Esophagus mucosa (tissue), 1 donor: ENCODE measurements at regions not wholly inside any gene's neighbourhood (a gene's known extent, or its start where the extent isn't known, plus 50 kb on each side); places are given as distances from the start of the nearest gene placed in this dataset.
"Not testable (repeated sequence)": the region's sequence is repeated elsewhere in the genome, so short reads cannot be mapped to it uniquely, and the experiment has no call there.

Experiments used
- ATAC-seq: fragments of 200-7000 bp; cut with Tn5 transposase; one replicate; pipeline ENCODE4 v1.9.1; 2020
- donor health status: DM: yes; HTN: yes; CAD: no.

- ATAC-seq: no peak
Observed at GRCh38 chr2:4942441-4942840, 749.7 kb upstream of the SOX11 start.

GRCh38 chr2:4947911-4948310, 744.3 kb upstream of the SOX11 start:
- no peak for ATAC-seq

GRCh38 chr2:4951368-4951767, 740.8 kb upstream of the SOX11 start:
- ATAC-seq: no peak

DNA sequence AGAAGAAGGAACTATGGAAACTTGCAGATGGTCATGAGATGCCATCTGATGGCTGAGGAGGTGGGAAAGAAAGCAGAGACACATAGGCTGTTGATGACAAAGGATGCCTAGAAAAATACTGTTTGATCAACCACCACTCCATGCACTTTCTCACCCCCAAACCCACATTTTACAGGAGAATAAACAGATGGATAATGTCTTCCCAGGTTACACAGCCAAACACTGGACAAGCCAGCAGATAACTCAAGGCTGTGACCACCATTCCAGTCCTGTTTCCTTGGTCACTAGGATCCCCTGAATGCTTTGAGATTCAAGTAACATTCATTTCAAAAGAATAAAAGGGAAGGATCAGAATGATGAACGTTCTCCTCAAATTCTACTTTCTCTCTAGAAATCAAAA, 733.0 kb upstream of the SOX11 start:
- no peak for ATAC-seq

DNA sequence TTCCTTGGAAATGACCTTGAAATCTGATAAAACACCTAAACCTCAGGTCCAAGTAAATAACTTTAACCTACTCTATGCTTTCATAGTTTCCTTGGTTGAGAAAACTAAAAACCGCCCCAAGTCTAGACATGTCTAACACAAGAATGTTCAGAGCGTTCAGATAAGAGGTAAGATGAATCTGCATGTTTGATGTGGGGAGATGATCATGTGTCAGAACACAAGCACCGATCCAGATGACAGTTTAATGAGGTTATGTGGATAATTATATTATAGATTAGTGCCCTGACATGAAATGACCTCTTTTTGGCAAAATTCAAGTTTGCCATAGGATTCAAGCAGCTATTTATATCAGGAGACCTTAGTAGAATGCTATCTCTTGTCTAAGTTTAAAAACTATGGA, 729.8 kb upstream of the SOX11 start:
- no peak for ATAC-seq

DNA sequence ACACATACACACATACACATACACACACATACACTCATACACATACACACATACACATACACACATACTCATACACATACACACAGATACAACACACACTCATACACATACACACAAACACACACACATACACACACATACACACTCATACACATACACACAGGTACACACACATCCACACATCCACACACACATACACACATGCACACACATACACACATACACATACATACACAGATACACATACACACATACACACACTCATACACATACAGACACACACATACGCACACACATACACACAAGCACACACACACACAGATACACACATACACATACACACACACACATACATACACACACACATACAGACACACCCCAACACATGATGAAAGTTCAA, 729.1 kb upstream of the SOX11 start:
- no peak for ATAC-seq

GRCh38 chr2:4964001-4964540, 728.1 kb upstream of the SOX11 start:
- no peak for ATAC-seq

DNA sequence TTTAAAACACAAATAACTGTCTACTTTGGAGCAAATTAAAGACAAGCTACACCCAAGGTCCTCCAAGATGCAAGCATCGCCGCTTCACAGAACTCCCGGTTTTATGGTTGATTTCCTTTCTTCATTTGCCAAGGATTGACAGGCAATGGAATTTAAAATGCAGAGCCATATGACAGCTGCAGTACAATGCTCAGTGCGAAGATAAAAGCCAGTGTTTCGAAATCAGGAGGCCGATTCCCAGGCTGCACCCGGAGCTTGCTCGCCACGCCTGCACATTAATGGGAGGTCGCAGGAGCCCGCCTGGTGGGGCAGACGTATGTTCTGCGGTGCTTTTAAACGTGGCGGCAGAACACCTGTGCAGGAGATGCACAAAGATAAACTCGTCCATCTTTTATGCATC, 727.6 kb upstream of the SOX11 start:
- no peak for ATAC-seq

DNA sequence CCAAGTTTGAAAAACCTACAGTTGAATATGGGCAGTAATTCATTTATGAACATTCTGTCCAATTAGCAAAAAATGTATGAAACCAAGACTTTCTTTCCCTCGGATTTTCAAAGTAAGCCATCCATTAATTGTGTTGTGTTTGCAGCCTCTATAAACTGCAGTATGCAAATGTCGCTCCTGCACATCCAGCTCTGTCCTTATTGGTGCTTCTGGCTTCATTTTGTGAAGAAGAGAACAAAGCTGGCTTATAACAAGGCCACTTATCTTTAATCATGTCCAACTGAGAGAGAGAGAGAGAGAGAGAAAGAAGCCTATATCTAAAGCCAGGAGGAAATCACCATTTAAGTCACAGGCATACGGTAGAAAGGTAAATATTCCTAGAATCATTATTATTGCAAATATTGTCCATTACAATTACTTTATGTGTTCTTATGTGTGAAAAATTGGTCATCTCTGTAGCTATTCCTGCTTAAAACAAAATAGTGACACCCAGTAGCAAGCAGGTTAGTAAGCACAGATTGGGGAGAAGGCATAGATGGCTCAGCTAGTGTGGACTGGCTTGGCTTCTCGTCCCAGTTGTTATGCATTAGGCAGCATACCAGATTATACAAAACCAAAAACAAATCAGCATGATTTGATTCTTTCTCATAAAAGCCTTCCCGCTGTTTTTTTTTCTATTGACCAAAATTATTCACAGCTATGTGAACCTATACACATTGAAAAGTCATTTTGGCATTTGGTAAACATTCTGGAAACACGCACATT, 726.4 kb upstream of the SOX11 start:
- ATAC-seq: no peak

GRCh38 chr2:4967206-4967605, 725.0 kb upstream of the SOX11 start:
- ATAC-seq: no peak

DNA sequence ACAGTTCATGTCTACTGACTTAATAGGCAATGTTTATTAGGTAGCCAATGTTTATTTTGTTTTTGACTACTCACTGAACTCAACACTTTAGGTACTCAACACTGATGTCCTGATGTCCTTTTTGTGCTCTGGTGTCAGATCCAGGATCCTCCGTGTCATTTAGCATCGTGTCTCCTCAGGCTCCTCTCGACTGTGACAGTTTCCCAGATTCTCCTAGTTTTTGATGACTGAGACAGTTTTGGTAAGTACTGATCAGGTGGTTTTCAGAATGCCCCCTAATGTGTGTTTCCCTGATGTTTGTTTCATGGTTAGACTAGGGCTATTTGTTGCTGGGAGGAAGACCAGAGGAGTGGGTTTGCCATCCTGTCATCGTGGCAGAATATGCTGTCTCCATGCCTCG, 719.7 kb upstream of the SOX11 start:
- no peak for ATAC-seq

GRCh38 chr2:4973354-4973753, 718.8 kb upstream of the SOX11 start:
- ATAC-seq: no peak

DNA sequence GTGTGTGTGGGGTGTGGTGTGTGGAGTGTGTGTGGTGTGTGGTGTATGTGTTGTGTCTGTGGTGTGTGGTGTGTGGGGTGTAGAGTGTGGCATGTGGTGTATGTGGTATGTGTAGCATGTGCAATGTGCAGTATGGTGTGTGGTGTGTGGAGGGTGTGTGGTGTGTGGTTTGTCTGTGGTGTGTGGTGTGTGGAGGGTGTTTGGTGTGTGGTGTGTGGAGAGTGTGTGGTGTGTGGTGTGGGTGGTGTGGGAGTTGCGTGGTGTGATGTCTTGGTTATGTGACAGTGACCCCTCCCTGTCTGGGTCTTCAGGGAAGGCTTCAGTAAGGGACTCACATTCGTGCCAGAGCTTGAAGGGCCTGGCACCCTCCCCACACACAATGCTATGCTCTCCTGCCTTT, 718.2 kb upstream of the SOX11 start:
- peak; percentile 39 for ATAC-seq

DNA sequence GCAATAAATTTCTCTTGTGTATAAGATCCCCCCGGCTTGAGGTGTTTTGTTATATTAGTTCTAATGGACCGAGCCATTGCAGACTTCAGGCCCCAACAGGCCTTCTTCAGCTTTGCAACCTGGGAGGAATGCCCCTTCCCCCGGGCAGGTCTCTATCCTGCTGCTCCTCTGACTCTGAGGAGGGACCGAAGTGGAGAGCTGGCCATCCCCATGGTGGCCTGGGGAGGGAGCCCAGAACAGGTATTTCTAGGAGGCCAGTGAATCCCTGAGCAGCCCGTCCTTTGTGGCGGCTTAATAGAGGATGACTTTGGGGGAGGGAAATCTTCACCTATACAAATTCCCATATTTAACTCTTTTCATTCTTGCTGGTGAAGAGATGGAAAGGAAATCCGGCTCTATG, 715.8 kb upstream of the SOX11 start:
- ATAC-seq: no peak

DNA sequence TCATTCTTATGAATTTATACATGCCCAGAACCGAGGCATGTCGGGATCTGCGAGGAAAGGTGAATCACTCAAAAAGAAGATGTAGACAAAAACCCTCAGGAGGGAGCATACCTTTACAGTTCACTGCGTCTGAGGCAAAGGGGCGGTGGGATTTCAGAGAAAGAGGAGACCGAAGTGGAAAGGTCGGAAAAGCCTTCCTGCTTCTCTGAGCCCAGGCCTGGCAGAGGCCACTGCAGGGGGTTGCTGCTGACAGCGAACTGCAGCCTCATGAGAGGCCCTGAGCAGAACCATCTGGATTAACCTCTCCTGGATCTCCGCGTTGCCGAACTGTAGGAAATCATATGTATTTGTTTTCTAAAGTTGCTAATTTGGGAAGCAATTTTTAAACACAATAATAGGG, 713.1 kb upstream of the SOX11 start:
- no peak for ATAC-seq

DNA sequence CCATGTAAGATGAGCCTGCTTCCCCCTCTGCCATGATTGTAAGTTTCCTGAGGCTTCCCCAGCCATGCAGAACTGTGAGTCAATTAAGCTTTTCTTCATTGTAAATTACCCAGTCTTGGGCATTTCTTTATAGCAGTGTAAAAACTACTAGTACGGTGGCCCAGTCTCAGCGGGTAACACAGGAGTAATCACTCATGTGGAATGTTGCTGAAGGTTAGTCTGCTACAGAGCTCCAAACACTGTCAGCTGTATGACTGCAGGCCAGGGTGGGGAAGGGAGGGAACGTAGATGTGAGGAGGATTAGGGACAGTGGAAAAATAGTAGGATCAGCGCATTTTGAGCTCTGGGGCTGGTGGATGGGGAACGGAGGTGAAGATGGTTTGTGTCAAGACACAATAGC, 711.2 kb upstream of the SOX11 start:
- no peak for ATAC-seq

DNA sequence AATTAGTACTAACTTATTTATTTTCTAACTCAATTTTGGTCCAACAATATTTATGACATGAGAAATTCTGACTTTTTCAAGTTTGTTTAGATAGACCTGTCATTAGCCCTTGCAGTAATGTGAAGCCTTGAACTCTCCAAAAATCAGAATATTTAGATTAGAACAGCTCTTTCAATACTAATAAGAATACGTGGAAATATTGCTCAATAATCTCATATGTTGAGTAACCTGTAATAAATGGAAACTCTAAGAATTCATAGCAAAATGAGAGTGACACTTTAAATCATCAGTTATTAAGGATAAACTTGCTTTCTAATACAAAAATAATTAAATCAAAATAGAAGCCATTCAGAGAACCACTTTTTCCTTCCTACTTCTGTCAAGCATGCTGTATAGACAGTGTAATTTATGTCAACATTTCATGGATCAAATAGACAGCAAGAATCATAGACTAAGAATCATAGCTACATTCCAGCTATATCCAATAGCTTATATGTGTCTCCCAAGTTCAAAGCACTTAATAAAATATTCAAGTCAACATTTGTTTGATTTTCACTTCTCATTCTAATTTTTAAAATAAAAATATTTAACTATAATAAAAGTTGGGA, 710.3 kb upstream of the SOX11 start:
- ATAC-seq: no peak

DNA sequence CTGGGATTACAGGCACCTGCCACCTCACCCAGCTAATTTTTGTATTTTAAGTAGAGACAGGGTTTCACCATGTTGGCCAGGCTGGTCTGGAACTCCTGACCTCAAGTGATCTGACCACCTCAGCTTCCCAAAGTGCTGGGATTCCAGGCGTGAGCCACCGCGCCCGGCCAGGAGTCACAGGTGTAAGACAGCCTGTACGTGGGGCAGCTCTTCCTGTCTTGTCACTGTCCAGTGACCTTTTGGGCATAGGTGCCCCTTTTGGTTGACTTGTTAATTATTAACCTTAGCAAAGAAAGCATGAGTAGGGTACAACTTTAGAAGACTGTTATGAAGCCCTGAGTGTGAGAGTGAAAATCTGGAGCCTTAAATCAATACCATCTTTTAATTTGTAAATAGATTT, 703.7 kb upstream of the SOX11 start:
- not testable (repeated sequence) for ATAC-seq

DNA sequence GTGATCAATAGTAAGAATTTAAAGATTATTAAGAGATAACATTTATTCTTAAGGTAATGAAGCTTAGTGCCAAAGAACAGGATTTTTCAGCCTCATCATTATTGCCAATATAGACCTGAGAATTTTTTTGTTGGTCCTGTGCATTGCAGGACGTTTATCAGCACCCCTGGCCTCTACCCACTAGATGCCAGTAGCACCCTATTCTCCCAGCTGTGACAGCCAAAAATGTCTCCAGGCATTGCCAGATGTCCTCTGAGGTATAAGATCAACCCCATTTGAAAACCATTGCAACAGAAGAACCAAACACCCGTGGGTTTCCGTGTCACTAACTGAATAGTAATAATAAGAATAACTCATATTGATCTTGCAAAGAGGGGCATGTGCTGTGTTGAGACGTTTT, 700.0 kb upstream of the SOX11 start:
- no peak for ATAC-seq

DNA sequence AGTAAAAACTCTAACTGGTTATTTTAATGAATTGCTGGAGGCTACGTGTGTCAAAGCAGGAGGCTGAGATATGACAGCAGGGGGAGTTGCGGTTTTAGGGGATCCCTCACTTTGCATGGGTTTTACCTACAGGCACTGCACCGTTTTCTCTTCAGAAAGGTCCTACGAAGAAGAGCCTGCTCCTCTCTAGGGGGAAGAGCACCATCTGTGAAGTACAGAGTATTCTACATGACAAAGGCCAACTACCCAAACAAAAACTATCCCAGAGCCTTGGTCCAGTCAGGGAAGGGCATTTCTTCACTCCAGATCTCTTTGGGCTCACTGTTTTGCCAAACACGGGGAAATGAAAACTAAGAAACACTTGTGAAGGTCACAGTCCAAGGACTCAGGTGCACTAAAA, 696.7 kb upstream of the SOX11 start:
- ATAC-seq: no peak

- ATAC-seq: no peak
Observed at GRCh38 chr2:5007596-5007995, 684.6 kb upstream of the SOX11 start.

DNA sequence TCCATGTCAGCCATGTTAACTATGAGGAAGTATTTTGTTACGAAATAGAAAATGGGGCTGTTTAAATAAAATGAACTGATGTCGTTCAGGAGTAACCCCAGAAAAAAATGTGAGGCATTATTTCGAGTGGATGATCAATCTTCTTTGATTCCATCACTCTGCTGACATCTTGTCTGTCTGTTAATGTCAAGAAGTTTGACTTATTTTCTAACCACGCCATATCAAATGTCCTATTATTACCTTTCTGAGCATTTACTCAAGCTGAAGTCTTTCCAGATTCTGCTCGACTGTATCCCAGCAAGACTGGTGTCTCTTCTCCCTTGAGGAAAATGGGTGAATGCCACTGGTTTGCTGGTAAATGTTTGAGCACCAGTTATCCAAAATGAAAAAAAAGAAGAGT, 672.9 kb upstream of the SOX11 start:
- ATAC-seq: no peak

GRCh38 chr2:5020116-5020875, 671.9 kb upstream of the SOX11 start:
- ATAC-seq: no peak

- ATAC-seq: no peak
Observed at GRCh38 chr2:5021136-5021535, 671.0 kb upstream of the SOX11 start.
